ENCODE measurements at regions not wholly inside any gene's neighbourhood (a gene's known extent, or its start where the extent isn't known, plus 50 kb on each side); places are given as distances from the start of the nearest gene placed in this dataset.

GRCh38 chr21:15278851-15279250, 214.1 kb upstream of the NRIP1 start:
- no peak for TF ChIP-seq CTCF (IDR thresholded peaks at IDR 0.05; ENCODE audit: extremely low read depth, insufficient read depth, missing control alignments)
- in situ Hi-C loops (cut with MboI; ENCODE audit: low pct_unique_long_range_greater_than_20kb, low sequenced_read_pairs, unreplicated experiment): no loop called here
- no peak for DNase-seq (ENCODE audit: low spot score)

DNA sequence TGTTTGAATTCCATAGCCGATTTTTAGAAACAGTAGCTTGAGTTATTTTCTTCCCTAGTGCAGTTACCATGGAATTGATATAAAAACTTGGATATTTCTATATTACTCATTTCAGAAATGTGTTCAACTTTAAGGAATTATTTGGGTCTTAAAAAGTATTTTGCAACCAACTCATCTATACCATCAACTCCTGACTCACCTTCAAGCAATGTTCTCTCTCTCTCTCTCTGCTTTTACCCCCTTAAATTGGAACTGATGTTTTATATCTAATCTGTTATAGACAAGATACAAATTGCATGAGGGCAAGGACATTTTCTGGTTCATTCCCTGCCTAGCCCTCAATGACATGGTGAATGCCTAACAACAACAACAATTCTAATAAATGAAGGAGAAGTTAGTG, 214.7 kb upstream of the NRIP1 start:
- no peak for DNase-seq (ENCODE audit: low spot score)
- TF ChIP-seq CTCF (IDR thresholded peaks at IDR 0.05; ENCODE audit: extremely low read depth, insufficient read depth, missing control alignments): no peak
- in situ Hi-C loops (cut with MboI; ENCODE audit: low pct_unique_long_range_greater_than_20kb, low sequenced_read_pairs, unreplicated experiment): no loop called here

- no peak for TF ChIP-seq CTCF (IDR thresholded peaks at IDR 0.05; ENCODE audit: extremely low read depth, insufficient read depth, missing control alignments)
- no peak for DNase-seq (ENCODE audit: low spot score)
- in situ Hi-C loops (cut with MboI; ENCODE audit: low pct_unique_long_range_greater_than_20kb, low sequenced_read_pairs, unreplicated experiment): no loop called here
Measured at GRCh38 chr21:15281714-15282113, 216.9 kb upstream of the NRIP1 start.

DNA sequence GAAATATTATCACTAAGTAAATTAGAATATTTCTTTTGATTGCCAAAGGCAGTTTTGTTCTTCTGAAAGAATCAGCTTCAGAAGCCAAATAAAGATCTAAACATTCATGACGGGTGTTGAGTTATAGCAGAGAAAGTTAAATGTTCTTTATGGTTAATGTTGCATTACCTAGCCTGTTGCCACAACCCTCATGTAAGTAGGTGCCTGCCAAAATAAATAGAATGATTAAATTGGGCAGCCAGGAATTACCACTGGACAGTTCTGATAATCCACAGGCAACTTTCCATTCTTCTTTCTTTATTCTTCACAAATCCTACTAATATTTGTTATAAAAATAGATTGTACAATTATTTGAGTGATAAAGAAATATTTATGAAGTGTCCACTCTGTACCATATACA, 217.9 kb upstream of the NRIP1 start:
- in situ Hi-C loops (cut with MboI; ENCODE audit: low pct_unique_long_range_greater_than_20kb, low sequenced_read_pairs, unreplicated experiment): no loop called here
- no peak for TF ChIP-seq CTCF (IDR thresholded peaks at IDR 0.05; ENCODE audit: extremely low read depth, insufficient read depth, missing control alignments)
- DNase-seq (ENCODE audit: low spot score): no peak

- TF ChIP-seq CTCF (IDR thresholded peaks at IDR 0.05; ENCODE audit: extremely low read depth, insufficient read depth, missing control alignments): no peak
Measured at GRCh38 chr21:15283138-15283537, 218.3 kb upstream of the NRIP1 start.

GRCh38 chr21:15283789-15284188, 219.0 kb upstream of the NRIP1 start:
- in situ Hi-C loops (cut with MboI; ENCODE audit: low pct_unique_long_range_greater_than_20kb, low sequenced_read_pairs, unreplicated experiment): no loop called here
- no peak for DNase-seq (ENCODE audit: low spot score)

More at GRCh38 chr21:15283138-15283537, 218.3 kb upstream of the NRIP1 start:
- no peak for DNase-seq (ENCODE audit: low spot score)
- in situ Hi-C loops (cut with MboI; ENCODE audit: low pct_unique_long_range_greater_than_20kb, low sequenced_read_pairs, unreplicated experiment): no loop called here

More at GRCh38 chr21:15283789-15284188, 219.0 kb upstream of the NRIP1 start:
- no peak for TF ChIP-seq CTCF (IDR thresholded peaks at IDR 0.05; ENCODE audit: extremely low read depth, insufficient read depth, missing control alignments)
